Endothelial cell of umbilical vein (primary cell): ENCODE measurements at regions not wholly inside any gene's neighbourhood (a gene's known extent, or its start where the extent isn't known, plus 50 kb on each side); places are given as distances from the start of the nearest gene placed in this dataset.

Experiments used
- CTCF ChIP-seq, 2 donors: IDR thresholded peaks; 1 replicate in 1 of 2; 2 replicates in 1 of 2; pipeline ENCODE4 v1.5.1; 2011; ENCODE audit warnings: low read length in 2 of 2, mild to moderate bottlenecking in 2 of 2, moderate library complexity in 2 of 2, control low read depth in 1 of 2, inconsistent platforms in 1 of 2, low read depth in 1 of 2; ENCODE audit not compliant: insufficient read depth in 1 of 2; ENCODE audit errors: extremely low read depth in 1 of 2
- EZH2 ChIP-seq: IDR thresholded peaks from 2 replicates; pipeline ENCODE4 v1.6.1; 2012; ENCODE audit warnings: borderline replicate concordance, low read depth, mild to moderate bottlenecking, moderate library complexity, low read length, inconsistent platforms; ENCODE audit not compliant: severe bottlenecking
- POLR2A ChIP-seq: IDR thresholded peaks from 2 replicates; pipeline ENCODE4 v1.6.1; 2012; ENCODE audit warnings: low read depth, mild to moderate bottlenecking, control low read depth, low read length
- POLR2AphosphoS5 ChIP-seq: IDR thresholded peaks from 2 replicates; pipeline ENCODE4 v1.6.1; 2012; ENCODE audit warnings: low read depth, mild to moderate bottlenecking, control low read depth, low read length, moderate library complexity; ENCODE audit not compliant: insufficient read depth

GRCh38 chr15:66880380-66881155 lies 178.5 kb downstream of the SMAD6 start:
- TF ChIP-seq EZH2, result no peak
- TF ChIP-seq POLR2A, result no peak
- TF ChIP-seq CTCF (IDR thresholded peaks at IDR 0.05; ENCODE audit: extremely low read depth in 1 of 2, insufficient read depth in 1 of 2, low read depth in 1 of 2, low read length in 2 of 2), result no peak
- no peak for TF ChIP-seq POLR2AphosphoS5
